ENCODE measurements at regions not wholly inside any gene's neighbourhood (a gene's known extent, or its start where the extent isn't known, plus 50 kb on each side); places are given as distances from the start of the nearest gene placed in this dataset.
"Not testable (repeated sequence)": the region's sequence is repeated elsewhere in the genome, so short reads cannot be mapped to it uniquely, and the experiment has no call there.

DNA sequence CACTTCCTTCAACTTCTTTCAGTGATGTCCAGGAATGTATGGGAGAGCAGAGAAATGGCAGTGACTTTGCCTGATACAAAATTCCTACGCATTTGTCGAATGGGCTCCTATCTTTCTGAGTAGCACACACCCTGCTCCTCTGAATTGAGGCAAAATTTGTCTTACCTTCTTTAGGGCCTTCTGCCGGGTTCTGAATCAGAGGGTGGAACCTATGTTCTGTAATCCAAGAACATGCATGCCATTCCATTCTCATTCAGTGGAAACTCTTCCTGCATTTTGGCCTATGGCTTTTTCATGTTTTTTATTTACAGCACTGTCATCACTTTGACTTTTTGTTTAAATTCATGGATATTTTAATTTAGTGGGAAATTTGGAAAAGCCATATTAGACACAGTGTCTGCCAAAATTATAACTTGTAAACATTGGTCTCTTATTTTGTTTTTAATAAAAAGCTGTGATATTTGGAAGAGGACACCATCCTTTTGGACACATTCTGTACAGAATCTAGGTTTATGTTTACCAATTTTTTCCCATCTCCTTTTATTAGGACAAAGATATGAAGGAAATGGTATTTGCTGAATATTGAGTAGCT is 402.2 kb upstream of the FAR2 start:
- TF ChIP-seq, protein P1, sequence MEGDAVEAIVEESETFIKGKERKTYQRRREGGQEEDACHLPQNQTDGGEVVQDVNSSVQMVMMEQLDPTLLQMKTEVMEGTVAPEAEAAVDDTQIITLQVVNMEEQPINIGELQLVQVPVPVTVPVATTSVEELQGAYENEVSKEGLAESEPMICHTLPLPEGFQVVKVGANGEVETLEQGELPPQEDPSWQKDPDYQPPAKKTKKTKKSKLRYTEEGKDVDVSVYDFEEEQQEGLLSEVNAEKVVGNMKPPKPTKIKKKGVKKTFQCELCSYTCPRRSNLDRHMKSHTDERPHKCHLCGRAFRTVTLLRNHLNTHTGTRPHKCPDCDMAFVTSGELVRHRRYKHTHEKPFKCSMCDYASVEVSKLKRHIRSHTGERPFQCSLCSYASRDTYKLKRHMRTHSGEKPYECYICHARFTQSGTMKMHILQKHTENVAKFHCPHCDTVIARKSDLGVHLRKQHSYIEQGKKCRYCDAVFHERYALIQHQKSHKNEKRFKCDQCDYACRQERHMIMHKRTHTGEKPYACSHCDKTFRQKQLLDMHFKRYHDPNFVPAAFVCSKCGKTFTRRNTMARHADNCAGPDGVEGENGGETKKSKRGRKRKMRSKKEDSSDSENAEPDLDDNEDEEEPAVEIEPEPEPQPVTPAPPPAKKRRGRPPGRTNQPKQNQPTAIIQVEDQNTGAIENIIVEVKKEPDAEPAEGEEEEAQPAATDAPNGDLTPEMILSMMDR (conservative IDR thresholded peaks at IDR 0.05; ENCODE audit: low read depth, low read length), result no peak
- DNase-seq (ENCODE audit: low read depth), result no peak
- H3K4me3 ChIP-seq (ENCODE audit: low read length), result no peak overlapping the region

DNA sequence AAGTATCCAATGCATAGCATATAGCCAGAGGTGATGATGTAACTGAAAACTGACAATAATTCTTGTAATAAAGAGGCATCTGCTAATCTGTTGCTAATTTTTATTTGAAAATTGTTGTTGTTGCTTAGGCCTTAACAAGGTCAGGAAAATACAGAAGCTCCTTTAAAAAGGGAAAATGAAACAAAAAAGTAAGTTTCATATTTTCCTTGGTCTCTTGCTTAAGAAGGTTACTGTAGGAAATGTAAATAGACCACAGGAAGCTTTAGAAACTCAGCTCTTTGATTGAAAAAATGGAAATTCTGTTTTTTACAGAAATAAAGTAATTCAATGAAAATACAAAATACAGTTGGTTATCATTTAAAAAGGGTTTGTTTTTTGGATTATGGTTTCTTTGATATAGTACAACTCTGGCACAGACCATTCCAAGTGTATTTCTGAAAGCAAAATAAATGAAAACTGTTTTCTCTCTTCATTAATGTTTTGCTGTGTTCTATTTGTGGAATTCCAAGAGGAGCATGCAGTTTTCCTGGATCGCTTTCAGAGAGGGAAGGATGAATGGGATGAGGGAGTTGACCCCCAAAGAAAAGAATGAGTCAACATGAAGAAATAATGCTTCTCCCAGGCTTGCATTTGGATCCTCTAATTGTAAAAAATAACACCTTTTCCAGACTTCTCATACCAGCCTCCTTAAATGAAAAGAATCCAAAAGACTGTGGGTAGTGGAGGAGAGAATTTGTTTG is 398.0 kb upstream of the FAR2 start:
- DNase-seq (ENCODE audit: low read depth), result no peak
- no peak overlapping the region for H3K4me3 ChIP-seq (ENCODE audit: low read length)
- TF ChIP-seq, protein P1 (conservative IDR thresholded peaks at IDR 0.05; ENCODE audit: low read depth, low read length), result no peak

DNA sequence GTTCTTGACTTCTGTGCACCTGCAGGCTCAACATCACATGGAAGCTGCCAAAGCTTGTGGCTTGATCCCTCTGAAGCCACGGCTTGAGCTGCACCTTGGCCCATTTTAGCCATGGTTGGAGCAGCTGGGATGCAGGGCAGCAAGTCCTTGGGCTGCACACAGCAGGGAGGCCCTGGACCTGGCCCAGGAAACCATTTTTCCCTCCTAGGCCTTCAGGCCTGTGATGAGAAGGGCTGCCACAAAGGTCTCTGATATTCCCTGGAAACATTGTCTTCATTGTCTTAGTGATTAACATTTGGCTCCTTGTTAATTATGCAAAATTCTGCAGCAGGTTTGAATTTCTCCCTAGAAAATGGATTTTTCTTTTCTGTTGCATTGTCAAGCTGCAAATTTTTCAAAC is 394.1 kb upstream of the FAR2 start:
- DNase-seq (ENCODE audit: low read depth), result no peak
- TF ChIP-seq, protein P1 (conservative IDR thresholded peaks at IDR 0.05; ENCODE audit: low read depth, low read length), result no peak

DNA sequence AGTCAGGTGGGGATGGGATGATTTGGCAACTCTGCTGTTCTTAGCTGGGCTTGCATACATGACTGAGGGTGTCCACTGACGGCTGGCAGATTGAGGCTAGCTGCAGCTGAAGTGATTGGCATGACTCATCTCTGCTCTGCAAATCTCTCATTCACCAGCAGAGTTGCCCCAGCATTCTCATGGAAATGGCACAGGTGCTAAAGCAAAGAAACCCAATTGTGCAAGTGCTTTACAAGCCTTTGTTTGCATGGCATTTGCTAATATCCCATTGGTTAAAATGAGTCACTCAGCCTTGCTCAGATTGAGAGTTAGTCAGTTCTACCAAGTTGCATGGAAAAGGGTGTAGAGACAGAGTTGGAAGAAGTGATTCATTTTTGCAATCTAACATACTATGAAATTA is 389.7 kb upstream of the FAR2 start:
- TF ChIP-seq, protein P1 (conservative IDR thresholded peaks at IDR 0.05; ENCODE audit: low read depth, low read length), result no peak
- no peak for DNase-seq (ENCODE audit: low read depth)
- H3K4me3 ChIP-seq (ENCODE audit: low read length), result no peak overlapping the region

More for the DNA sequence above, 394.1 kb upstream of the FAR2 start:
- H3K4me3 ChIP-seq (ENCODE audit: low read length), result no peak overlapping the region

DNA sequence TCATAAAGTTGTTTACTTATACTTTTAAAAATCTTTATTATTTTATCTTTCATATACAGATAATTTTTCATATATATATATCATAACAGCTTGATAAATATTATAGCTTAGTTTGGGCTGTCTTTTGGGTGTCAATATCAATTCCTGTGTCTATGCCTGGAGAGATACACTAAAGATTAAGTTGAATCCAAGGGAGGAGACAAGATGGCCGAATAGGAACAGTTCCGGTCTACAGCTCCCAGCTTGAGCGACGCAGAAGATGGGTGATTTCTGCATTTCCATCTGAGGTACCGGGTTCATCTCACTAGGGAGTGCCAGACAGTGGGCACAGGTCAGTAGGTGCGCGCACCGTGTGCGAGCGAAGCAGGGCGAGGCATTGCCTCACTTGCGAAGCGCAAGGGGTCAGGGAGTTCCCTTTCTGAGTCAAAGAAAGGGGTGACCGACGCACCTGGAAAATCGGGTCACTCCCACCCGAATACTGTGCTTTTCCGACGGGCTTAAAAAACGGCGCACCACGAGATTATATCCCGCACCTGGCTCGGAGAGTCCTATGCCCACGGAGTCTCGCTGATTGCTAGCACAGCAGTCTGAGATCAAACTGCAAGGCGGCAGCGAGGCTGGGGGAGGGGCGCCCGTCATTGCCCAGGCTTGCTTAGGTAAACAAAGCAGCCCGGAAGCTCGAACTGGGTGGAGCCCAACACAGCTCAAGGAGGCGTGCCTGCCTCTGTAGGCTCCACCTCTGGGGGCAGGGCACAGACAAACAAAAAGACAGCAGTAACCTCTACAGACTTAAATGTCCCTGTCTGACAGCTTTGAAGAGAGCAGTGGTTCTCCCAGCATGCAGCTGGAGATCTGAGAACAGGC is 388.8 kb upstream of the FAR2 start:
- H3K4me3 ChIP-seq (ENCODE audit: low read length); DNase-seq (ENCODE audit: low read depth): not testable (repeated sequence)

DNA sequence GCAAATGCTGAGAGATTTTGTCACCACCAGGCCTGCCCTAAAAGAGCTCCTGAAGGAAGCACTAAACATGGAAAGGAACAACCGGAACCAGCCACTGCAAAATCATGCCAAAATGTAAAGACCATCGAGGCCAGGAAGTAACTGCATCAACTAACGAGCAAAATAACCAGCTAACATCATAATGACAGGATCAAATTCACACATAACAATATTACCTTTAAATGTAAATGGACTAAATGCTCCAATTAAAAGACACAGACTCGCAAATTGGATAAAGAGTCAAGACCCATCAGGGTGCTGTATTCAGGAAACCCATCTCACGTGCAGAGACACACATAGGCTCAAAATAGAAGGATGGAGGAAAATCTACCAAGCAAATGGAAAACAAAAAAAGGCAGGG is 387.2 kb upstream of the FAR2 start:
- H3K4me3 ChIP-seq (ENCODE audit: low read length); DNase-seq (ENCODE audit: low read depth): not testable (repeated sequence)

DNA sequence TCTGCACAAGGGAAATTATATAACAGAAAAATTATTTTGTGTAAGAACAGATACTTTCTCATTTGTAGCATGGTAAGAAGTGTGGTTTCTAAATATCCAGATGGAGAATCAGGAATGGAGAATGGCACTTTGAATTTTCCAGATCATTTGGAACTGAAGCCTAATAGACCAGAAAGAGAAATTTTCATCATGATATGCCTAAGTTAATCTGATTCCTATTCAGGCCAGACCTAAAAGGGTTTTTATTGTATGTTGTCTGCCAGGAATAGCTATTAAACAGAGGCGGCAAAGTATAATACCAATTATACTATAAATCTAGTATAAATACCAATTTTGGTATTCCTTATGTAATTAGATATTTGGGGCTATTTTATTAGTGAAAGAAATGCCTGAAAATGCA is 382.7 kb upstream of the FAR2 start:
- no peak overlapping the region for H3K4me3 ChIP-seq (ENCODE audit: low read length)
- TF ChIP-seq, protein P1 (conservative IDR thresholded peaks at IDR 0.05; ENCODE audit: low read depth, low read length), result no peak
- no peak for DNase-seq (ENCODE audit: low read depth)

Measured in retinal pigment epithelial cell (primary cell).